H9 (cell line): ENCODE measurements at regions not wholly inside any gene's neighbourhood (a gene's known extent, or its start where the extent isn't known, plus 50 kb on each side); places are given as distances from the start of the nearest gene placed in this dataset.

Experiments
- DNase-seq: peaks from one replicate; pipeline ENCODE4 v3.0.0-alpha.2; 2017
- H2AFZ ChIP-seq: one replicate; pipeline ENCODE4 v1.6.1; 2013; ENCODE audit warnings: mild to moderate bottlenecking, low read length, control low read depth, moderate library complexity
- H2AK5ac ChIP-seq: 2 replicates; pipeline ENCODE4 v1.6.1; 2013; ENCODE audit warnings: low read length, control low read depth, mixed read lengths; ENCODE audit not compliant: insufficient read length
- H2BK120ac ChIP-seq: one replicate; pipeline ENCODE4 v1.6.1; 2013; ENCODE audit warnings: low read depth, mild to moderate bottlenecking, low read length, control low read depth, inconsistent platforms; ENCODE audit not compliant: poor library complexity, severe bottlenecking
- H2BK12ac ChIP-seq: 2 replicates; pipeline ENCODE4 v1.6.1; 2013; ENCODE audit warnings: low read length, control low read depth, mixed read lengths, low read depth; ENCODE audit not compliant: insufficient read length
- H2BK15ac ChIP-seq: 2 replicates; pipeline ENCODE4 v1.6.1; 2013; ENCODE audit warnings: low read depth, low read length, control low read depth
- H2BK20ac ChIP-seq: one replicate; pipeline ENCODE4 v1.6.1; 2013; ENCODE audit warnings: low read depth, mild to moderate bottlenecking, low read length, control low read depth, inconsistent platforms; ENCODE audit not compliant: poor library complexity, severe bottlenecking
- H2BK5ac ChIP-seq: 2 replicates; pipeline ENCODE4 v1.6.1; 2013; ENCODE audit warnings: low read length, control low read depth, mixed read lengths; ENCODE audit not compliant: insufficient read length
- H3K14ac ChIP-seq: 2 replicates; pipeline ENCODE4 v1.6.1; 2013; ENCODE audit warnings: low read length, control low read depth; ENCODE audit not compliant: insufficient read depth
- H3K18ac ChIP-seq: 2 replicates; pipeline ENCODE4 v1.6.1; 2013; ENCODE audit warnings: low read depth, mild to moderate bottlenecking, mixed read lengths, low read length, control low read depth; ENCODE audit not compliant: insufficient read length
- H3K23ac ChIP-seq: 2 replicates; pipeline ENCODE4 v1.6.1; 2013; ENCODE audit warnings: low read length, control low read depth, mixed read lengths, low read depth; ENCODE audit not compliant: insufficient read length
- H3K23me2 ChIP-seq: 2 replicates; pipeline ENCODE4 v1.6.1; 2013; ENCODE audit warnings: low read depth, mild to moderate bottlenecking, mixed read lengths, low read length, control low read depth; ENCODE audit not compliant: insufficient read length, poor library complexity, severe bottlenecking
- H3K27ac ChIP-seq: 2 replicates; pipeline ENCODE4 v1.5.1; 2013; ENCODE audit warnings: low read length, control low read depth, mixed read lengths, low read depth; ENCODE audit not compliant: insufficient read length
- H3K27me3 ChIP-seq: 2 replicates; pipeline ENCODE4 v1.6.1; 2013; ENCODE audit warnings: low read length, control low read depth, inconsistent platforms; ENCODE audit not compliant: insufficient read depth
- H3K4ac ChIP-seq: 2 replicates; pipeline ENCODE4 v1.6.1; 2013; ENCODE audit warnings: low read depth, mild to moderate bottlenecking, control low read depth, inconsistent platforms, low read length, moderate library complexity
- H3K4me1 ChIP-seq: 2 replicates; pipeline ENCODE4 v1.6.1; 2013; ENCODE audit warnings: low read length, control low read depth, inconsistent platforms; ENCODE audit not compliant: insufficient read depth
- H3K4me2 ChIP-seq: 2 replicates; pipeline ENCODE4 v1.6.1; 2013; ENCODE audit warnings: low read length, control low read depth, mixed read lengths; ENCODE audit not compliant: insufficient read length, insufficient read depth
- H3K56ac ChIP-seq: 2 replicates; pipeline ENCODE4 v1.6.1; 2013; ENCODE audit warnings: low read depth, mild to moderate bottlenecking, mixed read lengths, low read length, control low read depth; ENCODE audit not compliant: insufficient read length
- H3K79me1 ChIP-seq: 2 replicates; pipeline ENCODE4 v1.6.1; 2013; ENCODE audit warnings: low read depth, mild to moderate bottlenecking, moderate library complexity, low read length, control low read depth, inconsistent platforms; ENCODE audit not compliant: insufficient read depth, poor library complexity, severe bottlenecking
- H3K79me2 ChIP-seq: 2 replicates; pipeline ENCODE4 v1.6.1; 2013; ENCODE audit warnings: low read length, control low read depth, inconsistent platforms; ENCODE audit not compliant: insufficient read depth
- H3K9ac ChIP-seq: 2 replicates; pipeline ENCODE4 v1.6.1; 2013; ENCODE audit warnings: low read length, control low read depth, mixed read lengths; ENCODE audit not compliant: insufficient read length; ENCODE audit errors: extremely low read depth
- H3K9me3 ChIP-seq: one replicate; pipeline ENCODE4 v1.6.1; 2013; ENCODE audit warnings: low read depth, low read length, inconsistent platforms; ENCODE audit not compliant: control insufficient read depth
- H3T11ph ChIP-seq: one replicate; pipeline ENCODE4 v1.6.1; 2013; ENCODE audit warnings: mild to moderate bottlenecking, low read length, control low read depth, inconsistent platforms
- H4K20me1 ChIP-seq: one replicate; pipeline ENCODE4 v1.6.1; 2013; ENCODE audit not compliant: control insufficient read depth, insufficient read length, insufficient read depth
- H4K5ac ChIP-seq: 2 replicates; pipeline ENCODE4 v1.6.1; 2013; ENCODE audit warnings: low read depth, mild to moderate bottlenecking, mixed read lengths, low read length, control low read depth; ENCODE audit not compliant: insufficient read length
- H4K8ac ChIP-seq: replicated peaks from 2 replicates; pipeline ENCODE4 v1.6.1; 2013; ENCODE audit warnings: low read length, control low read depth, mixed read lengths, low read depth; ENCODE audit not compliant: insufficient read length
- H4K91ac ChIP-seq: 2 replicates; pipeline ENCODE4 v1.6.1; 2013; ENCODE audit warnings: low read depth, mild to moderate bottlenecking, moderate library complexity, mixed read lengths, low read length, control low read depth; ENCODE audit not compliant: insufficient read length
- H3K27ac Mint-ChIP-seq, 3 experiments: 2 replicates in 2 of 3; 3 replicates in 1 of 3; pipeline ENCODE4 v1.8.0; 2020 to 2021; ENCODE audit warnings: mixed read lengths in 3 of 3, mild to moderate bottlenecking in 1 of 3, moderate library complexity in 1 of 3
- H3K27me3 Mint-ChIP-seq: 2 replicates; pipeline ENCODE4 v1.8.0; 2021; ENCODE audit warnings: low read depth, mild to moderate bottlenecking, moderate library complexity, mixed read lengths
- H3K36me3 Mint-ChIP-seq, 3 experiments: 2 replicates in 2 of 3; 3 replicates in 1 of 3; pipeline ENCODE4 v1.8.0; 2020 to 2021; ENCODE audit warnings: low read depth in 3 of 3, mixed read lengths in 3 of 3; ENCODE audit not compliant: insufficient read depth in 1 of 3
- H3K4me1 Mint-ChIP-seq, 2 experiments: 2 replicates each; pipeline ENCODE4 v1.8.0; 2020; ENCODE audit warnings: mixed read lengths in 2 of 2
- H3K4me3 Mint-ChIP-seq, 2 experiments: 2 replicates in 1 of 2; 3 replicates in 1 of 2; pipeline ENCODE4 v1.8.0; 2020 to 2021; ENCODE audit warnings: mild to moderate bottlenecking in 2 of 2, mixed read lengths in 2 of 2, moderate library complexity in 1 of 2
- H3K9me3 Mint-ChIP-seq, 2 experiments: 2 replicates in 1 of 2; 3 replicates in 1 of 2; pipeline ENCODE4 v1.8.0; 2020; ENCODE audit warnings: mild to moderate bottlenecking in 2 of 2, mixed read lengths in 2 of 2, moderate library complexity in 1 of 2
- WGBS: extraction: QIAGEN DNeasy Blood & Tissue Kit; methylation state at CpG from one replicate; pipeline ENCODE4 v1.1.7; 2013; ENCODE audit warnings: missing lambda C conversion rate, low lambda C conversion rate, mixed read lengths; ENCODE audit not compliant: insufficient read length; ENCODE audit errors: extremely low coverage; 5-methylcytosine and 5-hydroxymethylcytosine counted together
- TF ChIP-seq, protein P1 (sequence below): fragments of 200-600 bp; sonication (generic); conservative IDR thresholded peaks from 3 replicates; pipeline ENCODE4 v1.8.0; 2021; ENCODE audit warnings: antibody characterized with exemption, mild to moderate bottlenecking

DNA sequence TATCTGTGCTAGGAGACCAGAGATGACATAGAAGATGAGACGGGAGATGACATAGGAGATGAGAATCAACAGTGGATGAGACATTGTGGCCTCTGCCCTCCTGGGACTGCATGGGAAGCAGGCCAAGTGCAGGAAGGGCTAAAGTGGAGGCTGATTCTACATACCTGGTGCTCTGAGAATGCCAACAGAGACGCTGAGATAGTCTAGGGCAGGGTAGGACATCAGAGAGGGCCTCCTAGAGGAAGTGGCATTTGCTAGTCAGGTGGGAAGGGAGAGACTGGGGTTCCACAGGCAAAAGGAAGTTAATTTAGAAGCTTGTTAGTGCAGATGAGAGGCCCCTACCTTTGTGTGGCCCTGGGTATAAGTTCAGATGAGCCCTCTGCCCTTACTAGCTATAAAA lies 224.2 kb downstream of the CBLN1 start:
- no peaks in the 10 kb centered on the region for H3K79me1 ChIP-seq
- H3K9me3 Mint-ChIP-seq, result no peaks in the 10 kb centered on the region
- no peaks in the 10 kb centered on the region for H3K36me3 Mint-ChIP-seq
- H2BK15ac ChIP-seq, result no peak overlapping the region
- H2BK5ac ChIP-seq, result no peak overlapping the region
- H3K4ac ChIP-seq, result no peak overlapping the region
- no peak overlapping the region for H2AK5ac ChIP-seq
- no peaks in the 10 kb centered on the region for H3K79me2 ChIP-seq
- H3K14ac ChIP-seq, result no peak overlapping the region
- no peak overlapping the region for H3K56ac ChIP-seq
- no peaks in the 10 kb centered on the region for H3K27me3 ChIP-seq
- H4K8ac ChIP-seq, result no peak overlapping the region
- no peaks in the 10 kb centered on the region for H3K9me3 ChIP-seq
- no peak overlapping the region for H2BK120ac ChIP-seq
- no peak overlapping the region for H4K5ac ChIP-seq
- no peak overlapping the region for H3T11ph ChIP-seq
- peaks cover 18 to 26% of the 10 kb centered on the region in 2 experiments for H3K4me1 Mint-ChIP-seq
- H3K23me2 ChIP-seq, result no peaks in the 10 kb centered on the region
- no peak overlapping the region for H2BK12ac ChIP-seq
- no peaks in the 10 kb centered on the region for H4K20me1 ChIP-seq
- H3K27ac ChIP-seq, result no peak overlapping the region
- no peak overlapping the region for H3K23ac ChIP-seq
- TF ChIP-seq, protein P1, sequence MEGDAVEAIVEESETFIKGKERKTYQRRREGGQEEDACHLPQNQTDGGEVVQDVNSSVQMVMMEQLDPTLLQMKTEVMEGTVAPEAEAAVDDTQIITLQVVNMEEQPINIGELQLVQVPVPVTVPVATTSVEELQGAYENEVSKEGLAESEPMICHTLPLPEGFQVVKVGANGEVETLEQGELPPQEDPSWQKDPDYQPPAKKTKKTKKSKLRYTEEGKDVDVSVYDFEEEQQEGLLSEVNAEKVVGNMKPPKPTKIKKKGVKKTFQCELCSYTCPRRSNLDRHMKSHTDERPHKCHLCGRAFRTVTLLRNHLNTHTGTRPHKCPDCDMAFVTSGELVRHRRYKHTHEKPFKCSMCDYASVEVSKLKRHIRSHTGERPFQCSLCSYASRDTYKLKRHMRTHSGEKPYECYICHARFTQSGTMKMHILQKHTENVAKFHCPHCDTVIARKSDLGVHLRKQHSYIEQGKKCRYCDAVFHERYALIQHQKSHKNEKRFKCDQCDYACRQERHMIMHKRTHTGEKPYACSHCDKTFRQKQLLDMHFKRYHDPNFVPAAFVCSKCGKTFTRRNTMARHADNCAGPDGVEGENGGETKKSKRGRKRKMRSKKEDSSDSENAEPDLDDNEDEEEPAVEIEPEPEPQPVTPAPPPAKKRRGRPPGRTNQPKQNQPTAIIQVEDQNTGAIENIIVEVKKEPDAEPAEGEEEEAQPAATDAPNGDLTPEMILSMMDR, result no peak
- no peaks in the 10 kb centered on the region; the same call in 1 of the 2 replicates for H3K27me3 Mint-ChIP-seq
- no peak overlapping the region for H3K18ac ChIP-seq
- no peak overlapping the region for H3K4me2 ChIP-seq
- no peak overlapping the region for H4K91ac ChIP-seq
- H3K9ac ChIP-seq, result no peak overlapping the region
- no peak overlapping the region for H3K4me3 Mint-ChIP-seq
- no peak for DNase-seq
- no peak overlapping the region for H2AFZ ChIP-seq
- no peak overlapping the region for H2BK20ac ChIP-seq
- WGBS, result no CpG with 5 or more reads among the region's 2 CpGs
- no peak overlapping the region for H3K27ac Mint-ChIP-seq
- peaks cover 6% of the 10 kb centered on the region; the same call in 1 of the 2 replicates for H3K4me1 ChIP-seq
